ENCODE measurements at regions not wholly inside any gene's neighbourhood (a gene's known extent, or its start where the extent isn't known, plus 50 kb on each side); places are given as distances from the start of the nearest gene placed in this dataset.

- Histone ChIP-seq H3K4me3 (ENCODE audit: low read length) (no peak overlapping the region), H3K9ac (ENCODE audit: low read depth, low read length) (no peak overlapping the region), H3K27me3 (ENCODE audit: control insufficient read depth, insufficient read depth, low read length) (no peaks in the 10 kb centered on the region), H3K36me3 (ENCODE audit: insufficient read depth, low read length) (peaks cover 3% of the 10 kb centered on the region), H3K4me2 (ENCODE audit: low read length) (no peak overlapping the region), H3K9me3 (replicated peaks; ENCODE audit: low read length) (no peaks in the 10 kb centered on the region), H3K4me1 (ENCODE audit: control insufficient read depth, insufficient read depth, low read length) (peaks cover 3% of the 10 kb centered on the region)
Measured at GRCh38 chr7:131061818-131062217, 265.9 kb upstream of the MKLN1 start.

GRCh38 chr7:131066635-131067034 is 261.0 kb upstream of the MKLN1 start:
- Histone ChIP-seq H3K36me3 (ENCODE audit: insufficient read depth, low read length) (peaks cover 3% of the 10 kb centered on the region), H3K4me1 (ENCODE audit: control insufficient read depth, insufficient read depth, low read length) (peaks cover 10% of the 10 kb centered on the region), H3K9me3 (replicated peaks; ENCODE audit: low read length) (no peaks in the 10 kb centered on the region), H3K4me3 (ENCODE audit: low read length) (no peak overlapping the region), H3K27me3 (ENCODE audit: control insufficient read depth, insufficient read depth, low read length) (no peaks in the 10 kb centered on the region), H3K4me2 (ENCODE audit: low read length) (no peak overlapping the region), H3K9ac (ENCODE audit: low read depth, low read length) (no peak overlapping the region)

GRCh38 chr7:131067220-131067619 is 260.5 kb upstream of the MKLN1 start:
- Histone ChIP-seq H3K4me1 (ENCODE audit: control insufficient read depth, insufficient read depth, low read length) (peaks cover 15% of the 10 kb centered on the region), H3K9me3 (replicated peaks; ENCODE audit: low read length) (no peaks in the 10 kb centered on the region), H3K4me3 (ENCODE audit: low read length) (no peak overlapping the region), H3K27me3 (ENCODE audit: control insufficient read depth, insufficient read depth, low read length) (no peaks in the 10 kb centered on the region), H3K36me3 (ENCODE audit: insufficient read depth, low read length) (peaks cover 3% of the 10 kb centered on the region), H3K9ac (ENCODE audit: low read depth, low read length) (no peak overlapping the region), H3K4me2 (ENCODE audit: low read length) (no peak overlapping the region)

GRCh38 chr7:131068604-131069021 is 259.1 kb upstream of the MKLN1 start:
- Histone ChIP-seq H3K4me1 (ENCODE audit: control insufficient read depth, insufficient read depth, low read length) (peaks cover 19% of the 10 kb centered on the region), H3K9me3 (replicated peaks; ENCODE audit: low read length) (no peaks in the 10 kb centered on the region), H3K27me3 (ENCODE audit: control insufficient read depth, insufficient read depth, low read length) (no peaks in the 10 kb centered on the region), H3K4me3 (ENCODE audit: low read length) (no peak overlapping the region), H3K4me2 (ENCODE audit: low read length) (no peak overlapping the region), H3K9ac (ENCODE audit: low read depth, low read length) (no peak overlapping the region), H3K36me3 (ENCODE audit: insufficient read depth, low read length) (peaks cover 2% of the 10 kb centered on the region)

- Histone ChIP-seq H3K4me1 (ENCODE audit: control insufficient read depth, insufficient read depth, low read length) (peaks cover 33% of the 10 kb centered on the region), H3K9ac (ENCODE audit: low read depth, low read length) (no peak overlapping the region), H3K27me3 (ENCODE audit: control insufficient read depth, insufficient read depth, low read length) (no peaks in the 10 kb centered on the region), H3K36me3 (ENCODE audit: insufficient read depth, low read length) (peaks cover 12% of the 10 kb centered on the region), H3K4me2 (ENCODE audit: low read length) (peak overlapping the region; percentile 57), H3K9me3 (replicated peaks; ENCODE audit: low read length) (no peaks in the 10 kb centered on the region), H3K4me3 (ENCODE audit: low read length) (peak overlapping the region; percentile 31)
Measured at GRCh38 chr7:131071786-131072504, 255.7 kb upstream of the MKLN1 start.

- Histone ChIP-seq H3K9ac (ENCODE audit: low read depth, low read length) (no peak overlapping the region), H3K4me1 (ENCODE audit: control insufficient read depth, insufficient read depth, low read length) (peaks cover 33% of the 10 kb centered on the region), H3K4me3 (ENCODE audit: low read length) (no peak overlapping the region), H3K4me2 (ENCODE audit: low read length) (no peak overlapping the region), H3K27me3 (ENCODE audit: control insufficient read depth, insufficient read depth, low read length) (no peaks in the 10 kb centered on the region), H3K9me3 (replicated peaks; ENCODE audit: low read length) (no peaks in the 10 kb centered on the region), H3K36me3 (ENCODE audit: insufficient read depth, low read length) (peaks cover 12% of the 10 kb centered on the region)
Measured at GRCh38 chr7:131072505-131073091, 255.1 kb upstream of the MKLN1 start.

GRCh38 chr7:131074043-131074442 is 253.6 kb upstream of the MKLN1 start:
- Histone ChIP-seq H3K27me3 (ENCODE audit: control insufficient read depth, insufficient read depth, low read length) (no peaks in the 10 kb centered on the region), H3K4me1 (ENCODE audit: control insufficient read depth, insufficient read depth, low read length) (peaks cover 35% of the 10 kb centered on the region), H3K9ac (ENCODE audit: low read depth, low read length) (no peak overlapping the region), H3K36me3 (ENCODE audit: insufficient read depth, low read length) (peaks cover 17% of the 10 kb centered on the region), H3K4me3 (ENCODE audit: low read length) (no peak overlapping the region), H3K4me2 (ENCODE audit: low read length) (no peak overlapping the region), H3K9me3 (replicated peaks; ENCODE audit: low read length) (no peaks in the 10 kb centered on the region)

- Histone ChIP-seq H3K9ac (ENCODE audit: low read depth, low read length) (no peak overlapping the region), H3K4me1 (ENCODE audit: control insufficient read depth, insufficient read depth, low read length) (peaks cover 35% of the 10 kb centered on the region), H3K9me3 (replicated peaks; ENCODE audit: low read length) (no peaks in the 10 kb centered on the region), H3K27me3 (ENCODE audit: control insufficient read depth, insufficient read depth, low read length) (no peaks in the 10 kb centered on the region), H3K36me3 (ENCODE audit: insufficient read depth, low read length) (peaks cover 22% of the 10 kb centered on the region), H3K4me2 (ENCODE audit: low read length) (no peak overlapping the region), H3K4me3 (ENCODE audit: low read length) (no peak overlapping the region)
Measured at GRCh38 chr7:131074585-131074984, 253.1 kb upstream of the MKLN1 start.

GRCh38 chr7:131075406-131075805 is 252.3 kb upstream of the MKLN1 start:
- H3K4me2 ChIP-seq (ENCODE audit: low read length), result peak overlapping the region; percentile 72
- H3K4me3 ChIP-seq (ENCODE audit: low read length), result peak overlapping the region; percentile 29
- H3K9me3 ChIP-seq (replicated peaks; ENCODE audit: low read length), result no peaks in the 10 kb centered on the region
- peaks cover 35% of the 10 kb centered on the region for H3K4me1 ChIP-seq (ENCODE audit: control insufficient read depth, insufficient read depth, low read length)
- no peak overlapping the region for H3K9ac ChIP-seq (ENCODE audit: low read depth, low read length)
- no peaks in the 10 kb centered on the region for H3K27me3 ChIP-seq (ENCODE audit: control insufficient read depth, insufficient read depth, low read length)
- H3K36me3 ChIP-seq (ENCODE audit: insufficient read depth, low read length), result peaks cover 26% of the 10 kb centered on the region

GRCh38 chr7:131076032-131076431 is 251.6 kb upstream of the MKLN1 start:
- H3K9me3 ChIP-seq (replicated peaks; ENCODE audit: low read length), result no peaks in the 10 kb centered on the region
- peaks cover 35% of the 10 kb centered on the region for H3K4me1 ChIP-seq (ENCODE audit: control insufficient read depth, insufficient read depth, low read length)
- H3K27me3 ChIP-seq (ENCODE audit: control insufficient read depth, insufficient read depth, low read length), result no peaks in the 10 kb centered on the region
- H3K4me3 ChIP-seq (ENCODE audit: low read length), result peak overlapping the region; percentile 29
- peak overlapping the region; percentile 33 for H3K9ac ChIP-seq (ENCODE audit: low read depth, low read length)
- peak overlapping the region; percentile 72 for H3K4me2 ChIP-seq (ENCODE audit: low read length)
- peaks cover 26% of the 10 kb centered on the region for H3K36me3 ChIP-seq (ENCODE audit: insufficient read depth, low read length)

- Histone ChIP-seq H3K4me2 (ENCODE audit: low read length) (peak overlapping the region; percentile 72), H3K4me3 (ENCODE audit: low read length) (peak overlapping the region; percentile 25), H3K36me3 (ENCODE audit: insufficient read depth, low read length) (peaks cover 26% of the 10 kb centered on the region), H3K27me3 (ENCODE audit: control insufficient read depth, insufficient read depth, low read length) (no peaks in the 10 kb centered on the region), H3K4me1 (ENCODE audit: control insufficient read depth, insufficient read depth, low read length) (peaks cover 35% of the 10 kb centered on the region), H3K9ac (ENCODE audit: low read depth, low read length) (peak overlapping the region; percentile 33), H3K9me3 (replicated peaks; ENCODE audit: low read length) (no peaks in the 10 kb centered on the region)
Measured at GRCh38 chr7:131076711-131077181, 250.9 kb upstream of the MKLN1 start.

GRCh38 chr7:131077735-131078134 is 249.9 kb upstream of the MKLN1 start:
- peaks cover 28% of the 10 kb centered on the region for H3K4me1 ChIP-seq (ENCODE audit: control insufficient read depth, insufficient read depth, low read length)
- no peak overlapping the region for H3K4me3 ChIP-seq (ENCODE audit: low read length)
- no peak overlapping the region for H3K9ac ChIP-seq (ENCODE audit: low read depth, low read length)
- no peaks in the 10 kb centered on the region for H3K9me3 ChIP-seq (replicated peaks; ENCODE audit: low read length)
- H3K4me2 ChIP-seq (ENCODE audit: low read length), result no peak overlapping the region
- no peaks in the 10 kb centered on the region for H3K27me3 ChIP-seq (ENCODE audit: control insufficient read depth, insufficient read depth, low read length)
- peaks cover 32% of the 10 kb centered on the region for H3K36me3 ChIP-seq (ENCODE audit: insufficient read depth, low read length)

All from skeletal muscle satellite cell (primary cell).